Dermis blood vessel endothelial cell (primary cell): ENCODE measurements at regions not wholly inside any gene's neighbourhood (a gene's known extent, or its start where the extent isn't known, plus 50 kb on each side); places are given as distances from the start of the nearest gene placed in this dataset.
A peak's percentile ranks its signal among the peaks of the same experiment; 100 is the strongest.
"Not testable (repeated sequence)": the region's sequence is repeated elsewhere in the genome, so short reads cannot be mapped to it uniquely, and the experiment has no call there.

ENCODE experiments used
- DNase-seq: peaks from one replicate; pipeline ENCODE4 v3.0.0; 2010

DNA sequence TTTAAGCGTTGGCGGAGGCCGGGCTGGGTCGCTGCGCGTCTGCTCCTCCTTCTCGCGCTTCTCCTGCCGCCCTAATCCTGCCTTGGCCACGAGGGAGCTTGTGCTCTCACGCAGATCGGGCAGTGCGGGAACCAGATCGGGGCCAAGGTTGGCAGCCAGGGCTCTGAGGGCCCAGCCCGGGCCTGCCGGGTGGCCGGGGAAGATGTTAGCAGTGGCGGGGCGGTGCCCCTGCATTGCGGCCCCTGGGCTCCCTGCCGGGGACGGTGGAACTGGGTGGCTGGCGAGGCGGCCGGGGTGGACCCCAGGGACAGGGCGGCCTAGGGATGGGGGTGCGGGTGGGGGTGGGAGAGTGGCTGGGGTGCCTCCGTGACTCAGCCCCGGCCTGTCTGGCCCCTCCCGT lies 297.4 kb downstream of the CACNA1B start:
- DNase-seq = not testable (repeated sequence)

DNA sequence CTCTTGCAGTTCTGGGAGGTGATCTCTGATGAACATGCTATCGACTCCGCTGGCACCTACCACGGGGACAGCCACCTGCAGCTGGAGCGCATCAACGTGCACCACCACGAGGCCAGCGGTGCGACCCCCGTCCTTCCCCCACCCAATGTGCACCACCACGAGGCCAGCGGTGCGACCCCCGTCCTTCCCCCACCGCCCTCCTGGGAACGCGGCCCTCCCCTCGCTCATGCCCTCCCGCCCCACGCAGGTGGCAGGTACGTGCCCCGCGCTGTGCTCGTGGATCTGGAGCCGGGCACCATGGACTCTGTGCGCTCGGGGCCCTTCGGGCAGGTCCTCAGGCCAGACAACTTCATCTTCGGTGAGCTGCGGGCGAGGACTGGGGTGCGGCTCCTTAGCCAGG lies 297.8 kb downstream of the CACNA1B start:
- not testable (repeated sequence) for DNase-seq

DNA sequence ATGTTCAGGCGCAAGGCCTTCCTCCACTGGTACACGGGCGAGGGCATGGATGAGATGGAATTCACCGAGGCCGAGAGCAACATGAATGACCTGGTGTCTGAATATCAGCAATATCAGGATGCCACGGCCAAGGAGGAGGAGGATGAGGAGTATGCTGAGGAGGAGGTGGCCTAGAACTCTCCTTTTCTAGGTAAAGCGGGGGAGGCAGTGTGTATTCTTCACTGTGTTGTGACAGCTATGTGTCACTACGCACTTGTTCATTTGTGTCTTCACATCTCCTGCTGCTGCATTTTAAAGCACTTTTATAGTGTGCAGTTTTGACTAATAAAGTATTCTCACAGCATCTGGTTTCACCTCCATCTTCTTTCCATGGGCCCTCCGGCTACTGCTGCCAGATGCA lies 299.5 kb downstream of the CACNA1B start:
- not testable (repeated sequence) for DNase-seq

DNA sequence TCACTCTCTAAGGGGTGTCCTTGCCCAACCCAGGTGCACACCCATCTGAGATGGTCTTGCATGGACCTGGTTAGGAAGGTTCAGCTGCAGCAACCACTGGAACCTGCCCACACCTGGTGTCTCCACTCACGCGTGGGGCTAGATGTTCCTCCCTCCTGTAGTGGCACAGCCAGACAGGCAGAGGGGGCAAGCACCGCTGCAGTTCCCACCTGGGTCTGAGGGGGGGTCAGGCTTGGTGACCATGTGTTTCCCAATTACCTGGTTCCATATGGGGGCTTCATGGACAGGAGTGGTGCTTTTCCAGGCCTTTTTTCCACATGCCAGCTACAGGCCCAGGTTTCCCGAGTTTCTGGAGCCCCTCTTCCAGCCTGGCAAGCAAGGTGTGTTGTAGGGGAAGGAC lies 301.4 kb downstream of the CACNA1B start:
- not testable (repeated sequence) for DNase-seq

GRCh38 chr9:138179671-138180070 lies 302.1 kb downstream of the CACNA1B start:
- not testable (repeated sequence) for DNase-seq

DNA sequence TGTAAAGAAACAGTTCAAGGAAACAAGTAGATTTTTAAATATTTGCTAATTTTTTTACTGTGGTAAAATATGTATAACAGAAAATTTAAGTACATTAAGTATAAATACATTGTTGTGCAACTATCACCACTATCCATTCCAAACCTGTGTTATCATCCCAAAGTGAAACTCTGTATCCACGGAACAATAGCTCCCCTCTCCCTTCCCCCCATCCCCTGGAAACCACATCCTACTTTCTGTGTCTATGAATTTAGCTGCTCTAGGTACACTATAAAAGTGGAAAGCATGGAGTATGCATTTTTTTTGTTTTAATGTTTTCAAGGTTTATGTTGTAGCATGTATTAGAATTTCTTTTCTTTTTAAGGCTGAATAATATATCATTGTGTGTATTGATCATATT lies 304.4 kb downstream of the CACNA1B start:
- DNase-seq = not testable (repeated sequence)

DNA sequence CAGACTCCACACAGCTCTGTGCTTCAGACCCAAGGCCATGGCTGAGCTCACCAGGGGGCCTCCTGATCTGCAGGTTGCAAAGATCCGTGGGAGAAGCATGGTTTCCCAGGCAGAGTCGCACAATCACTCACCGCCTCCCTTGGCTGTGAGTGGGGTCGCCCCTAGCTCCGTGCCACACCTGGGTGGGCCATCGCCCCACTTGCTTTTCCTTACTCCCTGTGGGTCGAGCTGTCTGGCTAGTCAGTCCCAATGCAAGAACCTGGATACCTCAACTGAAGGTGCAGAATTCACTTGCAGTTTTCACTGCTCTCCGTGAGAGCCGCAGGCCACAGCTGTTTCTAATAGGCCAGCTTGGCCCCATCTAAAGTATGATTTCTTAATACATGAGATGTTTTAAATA lies 319.6 kb downstream of the CACNA1B start:
- DNase-seq = not testable (repeated sequence)

GRCh38 chr9:138198963-138199362 lies 321.4 kb downstream of the CACNA1B start:
- not testable (repeated sequence) for DNase-seq

- not testable (repeated sequence) for DNase-seq
Observed at GRCh38 chr9:138199917-138200316, 322.3 kb downstream of the CACNA1B start.

- not testable (repeated sequence) for DNase-seq
Observed at GRCh38 chr9:138200481-138201142, 323.0 kb downstream of the CACNA1B start.

GRCh38 chr9:138201167-138201889 lies 323.7 kb downstream of the CACNA1B start:
- not testable (repeated sequence) for DNase-seq

DNA sequence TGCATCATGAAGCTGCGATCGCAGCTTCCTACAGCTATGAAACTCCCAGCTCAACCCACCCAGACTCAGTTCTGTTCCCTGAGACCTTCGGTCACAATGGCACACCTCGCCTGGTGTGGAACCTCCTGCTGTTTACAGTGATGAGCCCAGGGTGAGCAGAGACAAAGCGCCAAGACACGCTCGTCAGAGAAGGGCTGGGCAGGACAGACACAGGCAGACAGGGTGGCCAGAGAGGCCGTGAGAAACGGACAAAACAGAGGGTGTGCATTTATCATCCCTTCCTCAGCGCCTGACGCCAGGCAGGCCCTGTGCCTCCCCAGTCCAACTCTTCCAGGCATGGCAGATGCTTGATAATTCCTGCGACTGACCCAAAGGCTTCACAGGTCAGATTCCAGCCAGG lies 324.5 kb downstream of the CACNA1B start:
- DNase-seq = not testable (repeated sequence)

DNA sequence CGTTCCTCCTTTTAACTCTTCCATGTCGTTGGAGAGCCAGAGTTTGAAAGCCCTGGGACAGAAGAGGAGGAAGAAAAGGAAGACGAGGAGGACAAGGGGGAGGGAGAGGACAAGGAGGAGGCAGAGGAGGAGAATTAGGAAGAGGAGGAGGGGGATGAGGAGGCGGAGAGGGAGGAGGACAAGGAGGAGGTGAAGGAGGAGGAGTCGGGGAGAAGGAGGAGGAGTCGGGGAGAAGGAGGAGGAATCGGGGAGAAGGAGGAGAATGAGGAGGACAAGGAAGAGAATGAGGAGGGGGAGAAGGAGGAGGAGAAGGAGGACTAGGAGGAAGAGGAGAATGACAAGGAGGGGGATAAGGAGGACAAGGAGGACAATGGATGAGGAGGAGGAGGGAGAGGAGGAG lies 325.7 kb downstream of the CACNA1B start:
- peak; percentile 1 for DNase-seq

DNA sequence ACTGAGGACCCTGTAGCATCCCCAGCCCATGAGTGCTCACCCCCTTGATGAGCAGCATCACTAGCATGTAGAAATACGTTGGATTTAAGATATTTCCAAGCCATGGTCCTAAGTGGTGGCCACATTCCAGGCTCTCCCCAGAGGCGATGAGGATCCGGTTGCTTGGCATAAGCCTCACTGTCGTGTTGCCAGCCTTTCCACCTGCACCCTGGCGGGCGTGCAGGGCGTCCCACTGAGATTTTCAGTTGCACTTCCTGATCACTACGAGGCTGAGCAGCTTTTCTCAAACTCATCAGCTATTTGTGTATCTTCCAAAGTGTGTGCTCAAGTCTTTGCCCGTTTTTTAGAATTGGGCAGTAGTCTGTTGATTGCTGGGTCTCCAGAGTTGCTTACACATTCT lies 326.3 kb downstream of the CACNA1B start:
- DNase-seq = not testable (repeated sequence)

GRCh38 chr9:138206108-138206507 lies 328.5 kb downstream of the CACNA1B start:
- not testable (repeated sequence) for DNase-seq

DNA sequence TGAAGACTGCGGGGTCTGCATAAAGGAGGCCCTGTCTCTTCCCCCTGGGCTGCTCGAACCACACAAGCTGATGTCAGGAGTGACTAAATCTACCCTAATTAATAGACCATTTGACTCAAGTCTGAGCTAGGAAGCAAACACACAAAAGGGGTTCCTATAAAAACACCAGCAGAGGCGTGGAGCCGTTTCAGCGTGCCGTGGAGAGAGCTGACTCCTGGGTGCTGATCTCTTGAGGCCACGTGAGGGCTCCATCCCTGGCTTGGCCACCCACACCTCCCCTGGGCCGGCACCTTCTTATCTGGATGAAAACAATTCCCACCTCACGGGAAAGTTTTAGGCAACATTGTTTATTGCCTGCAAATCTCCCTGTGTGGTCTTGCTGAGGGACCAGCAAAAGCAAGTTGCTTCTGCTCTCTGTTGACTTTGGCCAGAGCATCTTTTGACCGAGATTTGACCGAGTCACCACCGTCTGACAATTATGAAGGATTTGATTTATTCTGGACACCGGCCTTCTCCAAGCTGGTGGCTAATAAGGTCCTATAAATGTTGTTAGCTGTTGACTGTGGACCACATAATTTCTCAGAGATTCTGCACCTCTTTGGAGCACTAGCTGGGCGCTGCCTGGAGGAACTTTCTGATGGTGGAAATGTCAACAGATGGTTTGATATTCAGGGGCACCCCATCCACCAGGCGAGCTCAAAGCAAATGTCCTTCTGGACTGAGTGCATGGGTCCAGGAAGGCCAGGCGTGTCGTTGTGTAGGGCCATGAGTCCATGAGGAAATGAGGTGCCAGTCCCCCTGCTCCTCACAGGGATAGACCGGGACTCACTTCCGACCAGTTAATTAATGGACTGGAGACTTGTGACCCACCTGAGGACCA lies 330.0 kb downstream of the CACNA1B start:
- not testable (repeated sequence) for DNase-seq

- peak; percentile 0 for DNase-seq
Observed at GRCh38 chr9:138209071-138209644, 331.6 kb downstream of the CACNA1B start.

DNA sequence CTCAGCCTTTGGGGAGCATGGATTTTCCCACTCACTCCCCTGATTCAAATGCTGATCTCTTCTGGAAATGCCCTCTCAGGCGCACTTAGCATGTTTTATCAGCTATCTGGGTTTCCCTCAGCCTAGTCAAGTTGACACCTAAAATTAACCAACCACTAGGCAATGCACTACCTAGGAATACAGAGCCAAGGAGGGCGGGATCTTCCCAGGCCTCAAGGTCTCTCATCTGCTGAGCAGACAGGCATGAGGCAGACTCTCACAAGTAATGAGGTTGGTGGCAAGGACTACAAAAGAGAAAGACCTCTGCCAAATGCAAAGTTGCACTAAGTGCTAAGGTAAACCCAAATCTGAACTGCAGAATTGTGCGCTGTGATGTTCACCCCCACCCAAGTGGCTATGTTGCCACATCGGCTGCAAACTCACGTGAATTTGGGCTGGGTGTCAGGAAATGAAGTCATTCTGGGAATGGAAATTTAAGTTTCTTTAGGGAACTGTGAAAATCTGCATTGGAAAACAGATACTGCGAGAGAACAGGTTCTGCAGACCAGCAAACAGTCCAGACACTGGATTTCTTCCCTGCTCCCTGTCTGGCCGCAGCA lies 332.9 kb downstream of the CACNA1B start:
- DNase-seq = not testable (repeated sequence)

GRCh38 chr9:138211070-138211469 lies 333.5 kb downstream of the CACNA1B start:
- DNase-seq = not testable (repeated sequence)

DNA sequence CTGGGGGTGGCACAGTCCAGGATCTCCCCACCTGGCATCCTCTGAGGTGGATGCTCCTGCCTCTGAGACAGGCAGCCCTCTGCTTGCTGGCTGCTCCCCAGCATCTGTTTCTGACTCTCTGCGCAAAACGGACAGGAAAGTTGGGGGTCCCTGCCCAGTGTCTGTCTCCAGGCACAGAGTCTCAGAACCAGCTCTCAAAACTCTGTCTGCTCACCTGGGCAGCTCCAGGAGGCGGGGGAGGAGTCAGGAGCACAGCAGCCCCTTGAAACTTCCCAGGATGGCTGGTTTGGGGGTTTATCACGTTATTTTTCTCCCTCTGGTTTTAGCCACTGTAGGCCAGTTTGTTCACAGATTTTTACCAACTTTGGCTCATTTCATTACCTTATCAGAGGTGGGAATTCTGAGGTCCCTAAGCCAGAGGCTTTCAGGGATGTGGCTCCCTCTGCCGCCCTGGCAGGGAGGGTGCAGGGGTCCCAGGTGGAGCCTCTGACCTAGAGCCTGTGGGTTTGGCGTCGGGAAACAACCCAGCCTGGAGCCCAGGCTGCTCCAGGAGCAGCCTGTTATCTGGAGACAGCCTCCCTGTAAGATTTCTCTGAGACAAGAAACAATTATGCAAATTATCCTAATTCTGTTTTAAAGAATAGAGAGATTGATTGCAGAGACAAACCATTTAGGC lies 334.1 kb downstream of the CACNA1B start:
- DNase-seq = peak; percentile 1

DNA sequence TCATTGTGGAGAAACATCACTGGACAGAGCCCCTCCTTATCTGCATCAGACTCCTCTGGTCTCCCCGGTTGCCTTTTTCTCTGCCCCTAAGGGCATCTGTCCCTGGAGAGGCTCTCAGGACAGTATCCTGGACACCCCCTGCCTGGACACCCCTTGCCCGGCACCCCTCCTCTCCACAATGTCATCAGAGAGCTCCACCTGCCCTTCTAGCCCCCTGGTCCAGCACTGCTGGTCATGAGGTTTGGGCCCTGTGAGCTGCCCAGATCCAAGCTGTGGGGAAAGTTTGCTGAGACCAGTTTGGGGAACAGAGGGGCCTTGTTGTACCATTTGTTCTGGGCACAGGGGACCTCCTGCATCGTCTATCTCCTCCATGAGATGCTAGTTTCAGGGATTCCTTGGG lies 335.2 kb downstream of the CACNA1B start:
- not testable (repeated sequence) for DNase-seq

DNA sequence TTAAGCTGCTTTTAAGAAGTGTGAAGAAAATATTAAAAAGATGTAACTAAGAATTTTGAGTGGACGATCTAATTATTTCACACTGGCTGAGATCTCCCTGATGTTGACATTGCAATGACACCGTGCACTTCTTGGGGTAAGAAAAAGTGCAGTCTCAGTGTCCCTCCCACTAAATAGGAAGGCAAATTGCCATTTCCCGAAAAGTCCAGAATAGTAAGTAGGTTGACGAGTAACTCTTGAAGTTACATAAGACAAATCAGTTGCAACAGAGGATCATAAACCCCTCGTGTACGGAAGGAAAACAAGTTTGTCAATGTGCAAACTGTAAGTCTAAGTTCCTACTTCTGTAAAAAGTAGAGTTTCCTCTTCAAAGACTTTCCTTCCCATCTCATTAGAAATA lies 336.2 kb downstream of the CACNA1B start:
- not testable (repeated sequence) for DNase-seq
